K562 (cell line): ENCODE measurements at regions not wholly inside any gene's neighbourhood (a gene's known extent, or its start where the extent isn't known, plus 50 kb on each side); places are given as distances from the start of the nearest gene placed in this dataset.

Experiments
- ATF7 ChIP-seq: fragments of 450-650 bp; IDR thresholded peaks from 2 replicates; pipeline ENCODE4 v1.7.1; 2014; ENCODE audit warnings: mild to moderate bottlenecking, moderate library complexity
- BACH1 ChIP-seq: fragments of 200-800 bp; sonication (Bioruptor generic); IDR thresholded peaks from 2 replicates; pipeline ENCODE4 v1.6.1; 2016; ENCODE audit warnings: missing genetic modification characterization, missing compliant biosample characterization
- FOSL1 ChIP-seq: fragments of 200-800 bp; sonication (Bioruptor generic); conservative IDR thresholded peaks from 2 replicates; pipeline ENCODE4 v1.6.1; 2016; ENCODE audit warnings: missing genetic modification characterization, missing compliant biosample characterization
- ILF3 ChIP-seq: fragments of 450-650 bp; IDR thresholded peaks from 2 replicates; pipeline ENCODE4 v1.6.1; 2018; ENCODE audit warnings: antibody characterized with exemption, mild to moderate bottlenecking, moderate library complexity, borderline replicate concordance
- PCBP2 ChIP-seq: fragments of 200-400 bp; formaldehyde crosslinking; IDR thresholded peaks from 2 replicates; pipeline ENCODE4 v1.6.1; 2018; ENCODE audit warnings: low read length, low read depth, mild to moderate bottlenecking, moderate library complexity; ENCODE audit not compliant: poor library complexity, severe bottlenecking
- POLR2H ChIP-seq: IDR thresholded peaks from 2 replicates; pipeline ENCODE4 v1.6.1; 2016; ENCODE audit warnings: missing genetic modification characterization, low read depth, mild to moderate bottlenecking, control low read depth, missing compliant biosample characterization, moderate library complexity
- PRPF4 ChIP-seq: fragments of 200-400 bp; formaldehyde crosslinking; IDR thresholded peaks from one replicate; pipeline ENCODE4 v1.6.1; 2017; ENCODE audit warnings: low read length, low read depth, mild to moderate bottlenecking; ENCODE audit not compliant: insufficient read depth, poor library complexity, severe bottlenecking
- RAD21 ChIP-seq, 2 experiments: fragments of 250-450 bp in 1 of 2; fragments of 450-650 bp in 1 of 2; sonication (Bioruptor Pico) in 1 of 2; formaldehyde crosslinking in 1 of 2; IDR thresholded peaks in 1 of 2; conservative IDR thresholded peaks in 1 of 2; 2 replicates each; pipeline versions ENCODE4 v1.4.0 to v1.8.0; 2020 to 2022; ENCODE audit warnings: mild to moderate bottlenecking in 2 of 2, moderate library complexity in 1 of 2
- SLC30A9 ChIP-seq: fragments of 250-450 bp; sonication (Bioruptor Pico); IDR thresholded peaks from 2 replicates; pipeline ENCODE4 v1.8.0; 2022; ENCODE audit warnings: mild to moderate bottlenecking, moderate library complexity
- ZFP30 ChIP-seq: fragments of 250-450 bp; sonication (Bioruptor Pico); IDR thresholded peaks from 2 replicates; pipeline ENCODE4 v1.8.0; 2022; ENCODE audit warnings: moderate library complexity, mild to moderate bottlenecking, inconsistent platforms, borderline replicate concordance
- TF ChIP-seq, protein P1 (sequence below): fragments of 450-650 bp; formaldehyde crosslinking; IDR thresholded peaks from 2 replicates; pipeline ENCODE4 v1.4.0; 2022; ENCODE audit warnings: mild to moderate bottlenecking, moderate library complexity
- TF ChIP-seq, protein P2 (sequence below): fragments of 450-650 bp; IDR thresholded peaks from 2 replicates; pipeline ENCODE4 v1.7.0; 2016; ENCODE audit warnings: borderline replicate concordance

DNA sequence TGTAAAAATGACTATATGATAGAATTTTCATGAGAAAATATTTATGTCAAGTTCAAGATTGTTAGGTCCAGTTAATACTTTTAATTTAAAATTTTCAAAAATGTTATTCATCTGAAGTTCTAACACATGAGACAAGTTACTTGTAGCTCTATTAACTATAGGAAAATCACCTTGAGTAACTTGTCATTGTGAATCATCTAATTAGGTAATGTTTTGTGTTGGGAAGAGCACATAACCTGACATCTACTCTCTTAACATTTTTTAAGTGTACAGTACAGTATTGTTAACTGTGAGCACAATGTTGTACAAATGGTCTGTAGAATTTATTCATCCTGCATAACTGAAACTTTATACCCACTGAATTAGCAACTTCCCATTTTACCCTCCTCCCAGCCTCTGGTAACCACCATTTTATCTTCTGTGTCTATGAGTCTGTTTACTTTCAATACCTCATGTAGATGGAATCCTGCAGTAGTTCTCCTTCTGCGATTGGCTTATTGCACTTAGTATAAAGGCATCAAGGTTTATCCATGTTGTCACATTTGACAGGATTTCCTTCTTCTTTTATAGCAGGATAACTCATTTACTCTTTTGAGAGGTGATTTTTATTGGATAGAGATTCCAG, 54.6 kb downstream of the ARL4A start (continued):
- TF ChIP-seq FOSL1 (tag) (0 out of 2 replicates have a peak, but pooled peaks have one; percentile 34), PRPF4 (no peak), ATF7 (peak; percentile 45; the same call in 1 of the 2 replicates), PCBP2 (no peak), ILF3 (no peak), BACH1 (tag) (peak; percentile 18; the same call in 1 of the 2 replicates), SLC30A9 (no peak), RAD21 (CRISPR knock-in tag; conservative IDR thresholded peaks at IDR 0.05 in 1 of 2, IDR thresholded peaks at IDR 0.05 in 1 of 2) (0 out of 4 replicates have a peak, but pooled peaks of 1 of the 2 experiments have one; percentile 3), ZFP30 (CRISPR knock-in tag) (no peak), POLR2H (tag) (0 out of 2 replicates have a peak, but pooled peaks have one; percentile 32)
- TF ChIP-seq, protein P1, sequence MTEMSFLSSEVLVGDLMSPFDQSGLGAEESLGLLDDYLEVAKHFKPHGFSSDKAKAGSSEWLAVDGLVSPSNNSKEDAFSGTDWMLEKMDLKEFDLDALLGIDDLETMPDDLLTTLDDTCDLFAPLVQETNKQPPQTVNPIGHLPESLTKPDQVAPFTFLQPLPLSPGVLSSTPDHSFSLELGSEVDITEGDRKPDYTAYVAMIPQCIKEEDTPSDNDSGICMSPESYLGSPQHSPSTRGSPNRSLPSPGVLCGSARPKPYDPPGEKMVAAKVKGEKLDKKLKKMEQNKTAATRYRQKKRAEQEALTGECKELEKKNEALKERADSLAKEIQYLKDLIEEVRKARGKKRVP (CRISPR knock-in tag), result no peak
- TF ChIP-seq, protein P2, sequence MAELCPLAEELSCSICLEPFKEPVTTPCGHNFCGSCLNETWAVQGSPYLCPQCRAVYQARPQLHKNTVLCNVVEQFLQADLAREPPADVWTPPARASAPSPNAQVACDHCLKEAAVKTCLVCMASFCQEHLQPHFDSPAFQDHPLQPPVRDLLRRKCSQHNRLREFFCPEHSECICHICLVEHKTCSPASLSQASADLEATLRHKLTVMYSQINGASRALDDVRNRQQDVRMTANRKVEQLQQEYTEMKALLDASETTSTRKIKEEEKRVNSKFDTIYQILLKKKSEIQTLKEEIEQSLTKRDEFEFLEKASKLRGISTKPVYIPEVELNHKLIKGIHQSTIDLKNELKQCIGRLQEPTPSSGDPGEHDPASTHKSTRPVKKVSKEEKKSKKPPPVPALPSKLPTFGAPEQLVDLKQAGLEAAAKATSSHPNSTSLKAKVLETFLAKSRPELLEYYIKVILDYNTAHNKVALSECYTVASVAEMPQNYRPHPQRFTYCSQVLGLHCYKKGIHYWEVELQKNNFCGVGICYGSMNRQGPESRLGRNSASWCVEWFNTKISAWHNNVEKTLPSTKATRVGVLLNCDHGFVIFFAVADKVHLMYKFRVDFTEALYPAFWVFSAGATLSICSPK, result no peak
